Hepatocyte (in vitro differentiated cells): ENCODE measurements at regions not wholly inside any gene's neighbourhood (a gene's known extent, or its start where the extent isn't known, plus 50 kb on each side); places are given as distances from the start of the nearest gene placed in this dataset.

Source experiments
- DNase-seq: peaks from one replicate; pipeline ENCODE4 v3.0.0-alpha.2; 2016; ENCODE audit warnings: low spot score
- H2AFZ ChIP-seq: fragments of 200-600 bp; sonication (generic); 2 replicates; pipeline ENCODE4 v1.6.0; 2016; ENCODE audit warnings: antibody characterized with exemption, mild to moderate bottlenecking
- H3K27ac ChIP-seq: fragments of 200-600 bp; sonication (generic); 2 replicates; pipeline ENCODE4 v1.5.1; 2016; ENCODE audit warnings: mild to moderate bottlenecking
- H3K27me3 ChIP-seq: fragments of 200-600 bp; sonication (generic); 2 replicates; pipeline ENCODE4 v1.6.1; 2016
- H3K36me3 ChIP-seq: fragments of 200-600 bp; sonication (generic); replicated peaks from 2 replicates; pipeline ENCODE4 v1.5.1; 2016; ENCODE audit warnings: low read depth; ENCODE audit not compliant: insufficient read depth
- H3K4me1 ChIP-seq: fragments of 200-600 bp; sonication (generic); 2 replicates; pipeline ENCODE4 v1.5.1; 2016; ENCODE audit warnings: mild to moderate bottlenecking, moderate library complexity; ENCODE audit not compliant: insufficient read depth
- H3K4me2 ChIP-seq: fragments of 200-600 bp; sonication (generic); 2 replicates; pipeline ENCODE4 v1.6.0; 2016
- H3K4me3 ChIP-seq: fragments of 200-600 bp; sonication (generic); 2 replicates; pipeline ENCODE4 v1.5.1; 2016; ENCODE audit warnings: mild to moderate bottlenecking
- H3K79me2 ChIP-seq: fragments of 200-600 bp; sonication (generic); 2 replicates; pipeline ENCODE4 v1.6.0; 2017; ENCODE audit warnings: mild to moderate bottlenecking
- H3K9me2 ChIP-seq: fragments of 200-600 bp; sonication (generic); replicated peaks from 2 replicates; pipeline ENCODE4 v1.6.0; 2017; ENCODE audit warnings: mild to moderate bottlenecking; ENCODE audit not compliant: insufficient read depth
- H3K9me3 ChIP-seq: fragments of 200-600 bp; sonication (generic); 2 replicates; pipeline ENCODE4 v1.5.1; 2016; ENCODE audit warnings: low read depth, mild to moderate bottlenecking
- H4K20me1 ChIP-seq: fragments of 200-600 bp; sonication (generic); 2 replicates; pipeline ENCODE4 v1.6.0; 2016; ENCODE audit warnings: mild to moderate bottlenecking; ENCODE audit not compliant: insufficient read depth, poor library complexity, severe bottlenecking
- CTCF ChIP-seq: fragments of 200-600 bp; sonication (generic); IDR thresholded peaks from 2 replicates; pipeline ENCODE4 v1.5.1; 2016; ENCODE audit warnings: antibody characterized with exemption, mild to moderate bottlenecking; ENCODE audit not compliant: poor library complexity
- EZH2 ChIP-seq: fragments of 200-600 bp; sonication (generic); IDR thresholded peaks from 2 replicates; pipeline ENCODE4 v1.6.1; 2016; ENCODE audit warnings: antibody characterized with exemption, mild to moderate bottlenecking, borderline replicate concordance
- EZH2phosphoT487 ChIP-seq: fragments of 200-600 bp; sonication (generic); IDR thresholded peaks from one replicate; pipeline ENCODE4 v1.6.1; 2018; ENCODE audit warnings: antibody characterized with exemption, mild to moderate bottlenecking, low read depth, moderate library complexity; ENCODE audit not compliant: unreplicated experiment, severe bottlenecking
- WGBS: methylation state at CpG from one replicate; pipeline ENCODE4 v1.1.6; 2016; ENCODE audit warnings: low lambda C conversion rate; ENCODE audit errors: missing lambda C conversion rate; 5-methylcytosine and 5-hydroxymethylcytosine counted together

GRCh38 chr22:27601195-27601594 lies 200.4 kb downstream of the MN1 start:
- H3K9me2 ChIP-seq: no peaks in the 10 kb centered on the region
- H3K36me3 ChIP-seq: no peaks in the 10 kb centered on the region
- H3K9me3 ChIP-seq: no peaks in the 10 kb centered on the region
- H3K79me2 ChIP-seq: no peaks in the 10 kb centered on the region
- no peak overlapping the region for H2AFZ ChIP-seq
- WGBS: 83% methylated on average over 9 of the region's 9 CpGs
- no peaks in the 10 kb centered on the region for H3K27me3 ChIP-seq
- no peak for DNase-seq
- H3K4me1 ChIP-seq: no peaks in the 10 kb centered on the region
- H3K4me3 ChIP-seq: no peak overlapping the region
- no peak overlapping the region for H3K27ac ChIP-seq
- H4K20me1 ChIP-seq: no peaks in the 10 kb centered on the region
- TF ChIP-seq EZH2phosphoT487 (no peak), CTCF (no peak), EZH2 (no peak)
- H3K4me2 ChIP-seq: no peak overlapping the region

- Histone ChIP-seq H3K9me3 (no peaks in the 10 kb centered on the region), H3K4me2 (no peak overlapping the region), H3K36me3 (no peaks in the 10 kb centered on the region), H4K20me1 (no peaks in the 10 kb centered on the region), H3K4me1 (no peaks in the 10 kb centered on the region), H3K4me3 (no peak overlapping the region), H3K27ac (no peak overlapping the region), H3K79me2 (no peaks in the 10 kb centered on the region), H3K9me2 (no peaks in the 10 kb centered on the region), H2AFZ (no peak overlapping the region), H3K27me3 (no peaks in the 10 kb centered on the region)
- WGBS: 94% methylated on average over 2 of the region's 6 CpGs
- no peak for TF ChIP-seq EZH2
- TF ChIP-seq EZH2phosphoT487: no peak
- no peak for TF ChIP-seq CTCF
- no peak for DNase-seq
These were observed 199.2 kb downstream of the MN1 start for GRCh38 chr22:27602390-27602789.

GRCh38 chr22:27603111-27603799 lies 198.3 kb downstream of the MN1 start:
- Histone ChIP-seq H3K9me2 (no peaks in the 10 kb centered on the region), H3K4me1 (no peaks in the 10 kb centered on the region), H3K79me2 (no peaks in the 10 kb centered on the region), H3K4me3 (no peak overlapping the region), H2AFZ (no peak overlapping the region), H4K20me1 (no peaks in the 10 kb centered on the region), H3K36me3 (no peaks in the 10 kb centered on the region), H3K27me3 (no peaks in the 10 kb centered on the region), H3K27ac (no peak overlapping the region), H3K9me3 (no peaks in the 10 kb centered on the region), H3K4me2 (no peak overlapping the region)
- no peak for DNase-seq
- 93% methylated on average over 11 of the region's 11 CpGs for WGBS
- TF ChIP-seq CTCF: no peak
- no peak for TF ChIP-seq EZH2phosphoT487
- no peak for TF ChIP-seq EZH2
